NCI-H82 treated with DMSO at 0.1 percent for 48 hours (cell line): ENCODE measurements at regions not wholly inside any gene's neighbourhood (a gene's known extent, or its start where the extent isn't known, plus 50 kb on each side); places are given as distances from the start of the nearest gene placed in this dataset.
"Not testable (repeated sequence)": the region's sequence is repeated elsewhere in the genome, so short reads cannot be mapped to it uniquely, and the experiment has no call there.

Source experiments
- DNase-seq: peaks from one replicate; lab custom pipeline; 2025; ENCODE audit not compliant: unreplicated experiment; lab: John Stamatoyannopoulos, UW

- no peak for DNase-seq
Observed at GRCh38 chr10:21293518-21294356, 231.7 kb downstream of the SKIDA1 start.

- DNase-seq: no peak
Observed at GRCh38 chr10:21292763-21293517, 232.5 kb downstream of the SKIDA1 start.

GRCh38 chr10:21290499-21291160 lies 234.9 kb downstream of the SKIDA1 start:
- no peak for DNase-seq

DNA sequence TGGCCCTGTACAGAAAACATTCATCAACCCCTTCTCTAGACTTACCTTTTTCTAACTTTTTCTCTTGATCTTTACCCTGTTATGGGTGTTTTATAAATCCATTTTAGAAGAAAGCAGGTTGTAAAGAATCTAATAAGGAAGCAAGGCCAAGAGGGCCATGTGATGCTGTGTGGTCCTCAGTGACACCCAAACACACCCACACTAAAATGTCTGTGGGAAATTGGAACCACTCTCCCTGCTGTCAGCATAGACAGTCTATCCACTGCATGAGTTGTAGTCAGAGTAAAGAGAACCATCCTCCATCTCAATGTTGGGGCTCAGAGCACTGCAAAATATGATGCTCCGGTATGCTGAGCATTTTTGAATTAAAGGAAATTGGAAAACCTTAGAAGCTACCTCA lies 235.5 kb downstream of the SKIDA1 start:
- DNase-seq: no peak

- no peak for DNase-seq
Observed at GRCh38 chr10:21289271-21289670, 236.2 kb downstream of the SKIDA1 start.

GRCh38 chr10:21285742-21286331 lies 239.6 kb downstream of the SKIDA1 start:
- no peak for DNase-seq

DNA sequence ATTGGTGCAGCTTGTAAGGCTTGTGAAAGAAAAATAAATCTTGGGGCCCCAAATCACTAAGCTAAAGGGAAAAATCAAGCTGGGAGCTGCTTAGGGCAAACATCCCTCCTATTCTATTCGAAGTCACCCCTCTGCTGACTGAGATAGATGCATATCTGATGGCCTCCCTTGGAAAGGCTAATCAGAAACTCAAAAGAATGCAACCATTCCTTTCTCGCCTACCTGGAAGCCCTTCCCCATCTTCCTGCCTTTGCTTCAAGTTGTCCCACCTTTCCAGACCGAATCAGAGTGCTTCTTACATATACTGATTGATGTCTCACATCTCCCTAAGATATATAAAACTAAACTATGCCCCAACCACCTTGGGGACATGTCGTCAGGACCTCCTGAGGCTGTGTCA lies 240.3 kb downstream of the SKIDA1 start:
- no peak for DNase-seq

DNA sequence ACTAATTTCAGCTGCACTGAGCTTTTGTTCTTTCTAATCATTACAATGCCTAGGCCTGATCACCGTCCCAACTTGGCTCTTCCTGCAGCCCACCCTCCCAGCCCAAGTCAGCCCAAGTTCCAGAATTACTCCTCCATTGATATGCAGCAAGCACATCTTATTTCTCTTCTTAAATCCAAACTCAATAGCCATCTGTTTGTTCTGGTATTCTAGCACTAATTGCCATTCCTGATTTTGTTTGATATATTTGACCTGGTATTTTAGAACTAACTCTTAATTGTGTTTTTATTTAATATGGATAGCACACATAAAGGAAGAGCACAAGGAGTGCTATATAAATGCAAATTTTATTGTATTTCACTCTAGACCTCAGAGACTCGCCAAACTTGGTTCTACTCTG lies 241.2 kb downstream of the SKIDA1 start:
- DNase-seq: no peak

DNA sequence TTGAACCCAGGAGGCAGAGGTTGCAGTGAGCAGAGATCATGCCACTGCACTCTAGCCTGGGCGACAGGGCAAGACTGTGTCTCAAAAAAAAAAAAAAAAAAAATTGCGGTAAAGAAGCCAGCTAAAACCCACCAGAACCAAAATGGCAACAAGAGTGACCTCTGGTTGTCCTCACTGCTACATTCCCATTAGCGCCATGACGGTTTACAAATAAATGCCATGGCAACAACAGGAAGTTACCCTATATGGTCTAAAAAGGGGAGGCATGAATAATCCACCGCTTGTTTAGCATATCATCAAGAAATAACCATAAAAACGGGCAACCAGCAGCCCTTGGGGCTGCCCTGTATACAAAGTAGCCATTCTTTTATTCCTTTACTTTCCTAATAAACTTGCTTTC lies 242.4 kb downstream of the SKIDA1 start:
- not testable (repeated sequence) for DNase-seq

DNA sequence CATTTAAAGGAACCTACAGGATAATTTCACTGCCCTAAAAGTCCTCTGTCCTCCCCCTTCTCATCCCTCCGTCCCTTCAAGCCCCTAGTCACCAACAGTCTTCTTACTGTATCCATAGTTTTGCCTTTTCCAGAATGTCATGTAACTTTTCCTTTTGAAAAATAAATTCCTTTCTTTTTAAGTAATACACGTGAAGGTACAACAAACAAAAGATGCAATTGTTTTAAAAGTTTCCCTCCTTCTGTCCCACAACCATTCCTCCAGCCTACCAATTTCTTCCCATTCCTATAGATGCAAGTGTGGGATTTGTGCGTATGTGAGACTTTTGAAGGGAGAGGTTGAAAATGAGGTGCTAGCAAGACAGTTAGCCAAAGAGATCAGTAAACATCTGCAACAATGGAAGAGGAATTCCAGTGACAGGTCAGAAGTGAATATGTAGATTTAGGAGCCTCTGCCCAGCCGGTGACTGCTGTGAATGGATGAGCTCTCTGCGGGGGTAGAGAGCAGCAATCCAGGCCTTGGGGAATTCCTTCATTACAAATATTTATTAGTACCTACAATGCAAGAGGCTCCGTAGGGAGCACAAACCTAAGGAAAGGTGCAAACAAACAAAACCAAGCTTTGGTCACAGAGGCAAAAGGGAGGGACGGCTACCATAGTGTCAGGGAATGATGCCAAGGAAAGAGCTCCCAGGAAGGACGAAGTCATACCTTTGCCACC lies 243.6 kb downstream of the SKIDA1 start:
- DNase-seq: no peak

DNA sequence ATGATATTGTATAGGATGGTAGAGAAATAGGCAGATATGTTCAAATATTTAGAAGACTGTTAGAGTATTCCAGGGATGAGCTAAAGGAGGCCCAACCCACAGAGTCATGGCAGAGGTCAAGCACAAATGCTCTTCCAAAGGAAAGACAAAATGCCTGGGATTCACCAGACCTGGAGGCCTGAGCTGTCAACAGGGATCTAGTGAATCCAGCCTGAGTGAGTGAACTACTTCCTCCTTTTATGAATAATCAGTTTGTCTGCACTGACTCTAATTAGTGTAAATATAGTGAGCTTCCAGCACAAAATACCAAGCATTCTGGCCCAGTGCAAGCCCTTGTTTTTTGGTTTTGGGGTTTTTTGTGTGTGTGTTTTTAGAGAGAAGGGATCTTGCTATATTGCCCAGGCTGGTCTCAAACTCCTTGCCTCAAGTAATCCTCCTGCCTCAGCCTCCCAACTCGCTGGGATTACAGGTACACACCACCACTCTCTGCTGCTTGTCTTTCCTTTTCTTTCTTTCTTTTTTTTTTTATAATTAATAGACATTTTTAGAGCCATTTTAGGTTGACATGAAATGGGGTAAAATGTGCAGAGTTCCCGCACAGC lies 244.4 kb downstream of the SKIDA1 start:
- no peak for DNase-seq

DNA sequence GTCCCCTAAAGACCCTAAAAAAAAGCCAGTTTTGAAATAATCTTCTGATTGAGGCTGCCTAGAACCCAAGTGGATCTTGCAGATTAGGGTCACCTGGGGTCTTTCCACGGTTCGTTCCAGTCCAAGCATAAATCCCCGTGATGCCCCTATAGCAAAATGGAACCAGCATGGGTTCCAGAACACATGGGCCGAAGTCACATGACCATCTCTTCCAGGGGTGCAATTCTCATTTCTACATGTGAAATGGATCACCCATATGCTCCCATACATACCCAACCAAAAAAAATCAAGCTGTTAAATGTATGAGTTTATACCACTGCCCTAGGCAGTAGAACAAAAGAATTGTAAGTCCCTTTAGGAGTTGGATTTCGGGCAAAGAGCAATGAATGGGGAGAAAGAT lies 245.4 kb downstream of the SKIDA1 start:
- no peak for DNase-seq

- no peak for DNase-seq
Observed at GRCh38 chr10:21279217-21279575, 246.3 kb downstream of the SKIDA1 start.

DNA sequence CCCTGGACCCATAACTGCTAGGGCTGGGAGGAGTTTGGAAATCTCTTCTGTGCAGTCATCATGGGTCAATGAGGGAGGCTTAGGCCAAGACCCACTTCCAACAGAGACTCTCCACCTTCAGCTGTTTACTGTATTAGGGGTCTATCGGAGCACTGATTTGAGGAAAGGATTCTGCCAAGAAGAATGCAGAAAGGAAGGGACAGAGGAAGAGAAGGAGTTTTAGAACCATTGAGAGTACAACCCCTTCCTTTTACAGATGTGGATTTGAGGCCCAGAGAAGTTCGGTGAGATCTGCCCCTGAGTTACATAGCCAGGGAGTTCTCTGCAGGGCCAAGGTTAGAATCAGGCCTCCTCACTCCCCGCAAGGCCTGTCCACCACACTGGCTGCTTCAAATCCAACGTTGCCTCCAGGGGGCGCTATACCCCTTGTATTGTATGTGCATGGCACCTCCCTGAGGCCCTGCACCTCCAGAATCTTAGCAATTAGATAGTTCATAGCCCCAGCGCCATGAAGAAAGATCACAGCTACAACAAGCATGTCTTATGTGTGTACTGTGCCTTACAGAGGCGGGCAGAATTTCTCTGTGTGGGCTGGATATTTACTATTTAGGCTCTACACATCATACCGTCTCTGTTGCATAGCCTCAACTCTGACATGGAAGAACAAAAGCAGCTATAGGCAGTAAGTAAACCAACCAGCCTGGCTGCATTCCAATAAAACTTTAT lies 246.8 kb downstream of the SKIDA1 start:
- DNase-seq: peak; percentile 41

DNA sequence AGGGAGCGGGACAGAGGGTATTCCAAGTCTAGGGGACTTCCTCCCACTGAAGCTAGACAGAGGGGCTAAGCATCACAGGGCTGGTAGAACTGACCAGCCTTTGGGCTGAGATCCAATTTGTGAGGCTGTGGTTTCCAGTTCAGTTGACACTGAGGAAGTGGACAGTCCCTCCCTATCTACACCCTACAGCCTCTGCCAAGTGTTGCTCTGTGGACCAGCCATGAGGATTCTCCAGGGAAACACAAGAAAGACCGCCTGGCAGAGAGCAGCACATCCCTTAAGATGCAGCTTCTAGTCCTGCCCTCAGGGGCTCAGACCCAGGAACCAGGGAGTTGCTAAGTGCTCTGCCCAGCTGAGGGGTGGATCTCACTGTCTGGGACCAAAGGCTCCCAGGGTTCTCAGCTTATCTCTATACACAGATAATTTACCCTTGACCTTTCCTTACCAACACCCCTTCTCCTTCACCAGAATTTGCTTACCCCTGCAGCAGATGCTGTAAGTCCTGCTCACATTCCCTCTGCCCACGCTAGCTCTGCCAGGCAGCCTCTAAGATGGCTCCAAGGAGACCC lies 252.0 kb downstream of the SKIDA1 start:
- no peak for DNase-seq

- DNase-seq: no peak
Observed at GRCh38 chr10:21272643-21273399, 252.7 kb downstream of the SKIDA1 start.

DNA sequence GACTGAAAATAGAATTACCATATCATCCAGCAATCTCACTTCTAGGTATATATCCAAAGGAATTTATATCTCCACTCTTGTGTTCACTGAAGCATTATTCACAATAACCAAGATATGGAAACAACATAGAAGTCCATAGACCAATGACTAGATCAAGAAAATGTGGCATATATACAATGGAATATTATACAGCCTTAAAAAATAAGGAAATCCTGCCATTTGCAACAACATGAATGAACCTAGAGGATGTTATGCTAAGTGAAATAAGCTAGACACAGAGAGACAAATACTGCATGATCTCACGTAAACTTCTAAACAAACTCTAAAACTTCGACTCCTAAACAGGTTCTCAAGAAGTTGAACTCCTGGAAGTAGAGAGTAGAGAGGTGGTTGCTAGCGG lies 254.5 kb downstream of the SKIDA1 start:
- DNase-seq: no peak

GRCh38 chr10:21269289-21269688 lies 256.2 kb downstream of the SKIDA1 start:
- no peak for DNase-seq

DNA sequence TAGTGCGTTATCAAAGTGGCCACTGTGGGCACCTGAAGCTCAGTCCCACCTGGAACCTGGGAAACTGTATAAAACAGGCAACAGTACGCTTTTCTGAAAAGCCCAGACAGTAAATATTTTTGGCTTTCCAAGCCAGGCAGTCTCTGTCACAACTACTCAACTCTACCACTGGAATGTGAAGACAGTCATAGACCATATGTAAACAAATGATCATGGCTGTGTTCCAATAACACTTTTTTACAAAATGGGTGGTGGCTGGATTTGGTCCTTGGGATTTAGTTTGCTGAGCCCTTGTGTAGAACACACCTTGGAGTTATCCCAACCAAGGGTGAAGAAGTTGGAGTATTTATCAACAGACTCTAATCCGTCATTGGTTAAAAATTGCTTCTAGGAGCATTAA lies 259.9 kb downstream of the SKIDA1 start:
- DNase-seq: no peak
